Activated CD4-positive, CD25-positive, alpha-beta regulatory T cell treated with anti-CD3 and anti-CD28 coated beads, Interleukin-2, amount 50 U/mL, for 24 hours (primary cell): ENCODE measurements at regions not wholly inside any gene's neighbourhood (a gene's known extent, or its start where the extent isn't known, plus 50 kb on each side); places are given as distances from the start of the nearest gene placed in this dataset.

Experiments used
- ATAC-seq, 2 donors: fragments of 150-1000 bp; cut with Tn5 transposase; one replicate each; pipeline ENCODE4 v1.10.0; 2021; ENCODE audit warnings: mild to moderate bottlenecking in 1 of 2, moderate library complexity in 1 of 2

GRCh38 chr2:173590276-173590861 lies 235.7 kb downstream of the CDCA7 start:
- no peak for ATAC-seq

GRCh38 chr2:173593109-173593508 lies 238.4 kb downstream of the CDCA7 start:
- no peak for ATAC-seq

DNA sequence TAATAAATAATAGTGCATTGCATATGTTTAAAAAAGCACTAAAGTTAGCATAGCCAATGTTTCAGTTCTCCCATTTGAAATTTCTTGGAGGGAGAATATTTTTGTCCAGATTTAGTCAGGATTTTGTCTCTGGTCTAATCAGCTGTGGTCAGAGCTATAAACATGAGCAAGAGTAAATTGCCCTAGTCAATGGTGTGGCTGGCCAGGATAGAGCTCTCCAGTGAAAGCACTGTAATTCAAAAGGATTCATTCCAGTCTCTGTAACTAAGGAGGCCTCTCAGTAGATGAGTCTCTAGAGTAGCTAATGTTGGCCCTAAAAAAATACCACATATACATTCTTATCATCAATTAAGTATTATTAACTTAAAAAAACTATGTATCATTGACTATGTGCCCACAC lies 241.6 kb downstream of the CDCA7 start:
- ATAC-seq, result no peak

DNA sequence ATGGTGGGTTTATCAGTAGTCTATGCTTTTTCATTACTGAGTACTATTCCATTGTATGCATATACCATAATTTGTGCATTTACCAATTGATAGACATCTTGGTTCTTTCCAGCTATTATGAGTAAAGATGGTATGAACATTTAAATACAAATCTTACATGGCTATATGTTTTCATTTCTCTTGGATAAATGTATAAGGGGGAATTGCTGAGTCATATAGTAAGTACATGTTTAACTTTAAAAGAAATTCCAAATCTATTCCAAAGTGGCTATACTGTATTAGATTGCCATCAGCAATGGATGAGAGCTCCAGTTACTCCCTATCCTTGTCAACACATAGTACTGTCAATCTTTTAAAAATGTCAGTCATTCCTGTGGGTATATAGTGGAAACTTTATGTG lies 243.9 kb downstream of the CDCA7 start:
- ATAC-seq, result no peak

DNA sequence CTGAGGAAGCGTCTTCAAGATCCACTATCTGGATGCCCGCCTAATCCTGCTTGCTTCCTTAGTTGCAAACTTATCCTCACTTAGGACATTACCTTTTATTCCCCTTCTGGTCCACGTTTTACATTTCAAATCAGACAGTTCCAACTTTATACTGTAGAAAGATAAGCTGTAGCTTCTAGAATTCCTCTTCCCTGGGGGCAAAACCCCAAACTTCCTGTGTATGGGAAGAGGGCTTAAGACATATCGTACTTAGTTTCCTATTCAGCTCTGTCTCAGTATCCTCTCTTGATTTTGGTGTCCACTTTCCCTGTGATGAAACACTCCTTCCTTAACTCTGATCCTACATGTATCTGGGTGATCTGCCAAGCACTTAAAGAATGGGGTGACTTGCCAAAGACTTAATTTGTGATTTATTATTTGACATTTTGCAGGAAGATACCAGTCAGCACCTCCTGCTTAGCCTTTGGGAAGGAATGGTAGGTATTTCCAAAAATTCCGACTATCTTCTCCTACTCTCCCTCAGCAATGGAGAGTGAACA lies 245.2 kb downstream of the CDCA7 start:
- ATAC-seq, result no peak

- no peak for ATAC-seq
These were observed 247.6 kb downstream of the CDCA7 start for GRCh38 chr2:173602153-173602795.

DNA sequence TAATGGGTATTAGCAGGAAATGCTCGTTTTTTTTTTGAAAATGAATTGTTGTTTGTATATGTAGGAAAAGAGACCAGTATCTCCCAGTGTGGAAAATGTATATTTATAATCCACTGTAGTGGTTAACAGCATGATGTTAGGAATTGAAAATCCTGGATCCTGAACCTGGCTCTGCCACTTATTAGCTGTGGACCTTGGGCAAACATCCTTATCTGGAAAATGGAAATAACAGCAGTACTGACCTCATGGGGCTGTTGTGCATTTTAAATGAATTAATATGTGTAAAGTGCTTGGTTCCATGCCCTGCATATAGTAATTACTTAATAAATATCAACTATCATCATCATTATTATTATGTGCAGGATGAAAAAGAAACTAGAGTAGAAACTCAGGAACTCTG lies 251.3 kb downstream of the CDCA7 start:
- no peak for ATAC-seq

- ATAC-seq, result no peak
These were observed 252.1 kb downstream of the CDCA7 start for GRCh38 chr2:173606619-173607248.

- no peak for ATAC-seq
These were observed 253.1 kb downstream of the CDCA7 start for GRCh38 chr2:173607606-173608311.

- no peak for ATAC-seq
These were observed 256.4 kb downstream of the CDCA7 start for GRCh38 chr2:173611121-173611520.

DNA sequence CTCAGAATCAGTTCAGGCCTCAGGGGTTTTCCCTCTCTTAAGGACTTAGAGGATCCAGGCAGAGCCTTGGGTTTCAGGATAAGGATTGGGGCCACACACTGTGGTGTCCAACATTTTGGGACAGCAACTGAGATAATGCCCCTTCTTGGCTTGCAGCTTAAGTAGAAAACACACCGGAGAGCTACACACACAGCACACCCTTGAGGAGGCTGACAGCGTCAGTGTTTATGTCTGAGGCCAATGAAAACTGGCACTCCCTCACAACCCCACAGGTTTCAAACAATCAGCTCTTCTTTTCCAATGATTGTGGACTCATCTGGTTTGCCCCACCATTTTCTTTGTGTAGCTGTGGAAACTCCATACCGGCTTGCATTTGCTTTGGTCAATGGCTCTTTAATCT lies 257.7 kb downstream of the CDCA7 start:
- no peak for ATAC-seq

GRCh38 chr2:173613386-173613785 lies 258.7 kb downstream of the CDCA7 start:
- ATAC-seq, result no peak

- ATAC-seq, result no peak
These were observed 259.7 kb downstream of the CDCA7 start for GRCh38 chr2:173614265-173614930.

DNA sequence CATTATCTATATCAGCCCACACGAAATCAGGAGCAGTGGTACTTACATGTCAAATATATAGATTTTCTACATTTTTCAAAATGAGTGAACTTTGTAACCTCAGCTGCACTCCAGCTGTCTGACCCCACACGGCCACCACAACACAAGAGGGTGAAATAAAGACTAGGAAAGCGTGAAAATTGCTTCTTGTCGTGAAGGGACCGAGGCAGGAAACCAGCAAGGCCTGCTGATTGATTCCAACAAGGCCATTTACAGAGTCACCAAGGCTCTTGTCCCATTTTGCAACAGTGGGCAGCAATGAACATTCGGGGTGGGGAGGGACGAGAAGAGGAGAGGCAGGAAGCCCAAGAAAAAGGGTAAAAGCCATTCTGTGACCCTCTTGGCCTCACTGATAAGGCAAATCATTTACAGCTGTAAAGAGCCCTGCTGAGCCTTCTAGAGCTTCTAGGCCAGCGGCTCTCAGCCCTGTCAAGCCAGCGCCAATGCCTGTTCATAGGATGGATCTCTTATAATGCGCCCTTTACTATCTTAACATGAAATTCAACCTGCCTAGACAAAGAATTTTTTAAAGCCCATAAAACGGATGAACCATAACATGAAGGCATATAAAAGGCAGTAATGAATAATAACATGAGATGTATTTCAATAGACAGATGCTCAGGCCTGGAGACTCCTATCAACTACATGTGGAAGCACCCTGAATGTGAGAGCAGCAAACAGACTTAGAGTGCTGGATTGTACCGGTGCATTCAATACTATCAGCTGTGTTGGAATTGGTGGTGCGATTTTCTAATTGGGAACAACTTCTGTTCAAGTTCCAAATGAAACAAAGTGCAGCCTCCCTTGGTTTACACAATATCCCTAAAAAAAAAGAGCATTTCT lies 269.0 kb downstream of the CDCA7 start:
- no peak for ATAC-seq

DNA sequence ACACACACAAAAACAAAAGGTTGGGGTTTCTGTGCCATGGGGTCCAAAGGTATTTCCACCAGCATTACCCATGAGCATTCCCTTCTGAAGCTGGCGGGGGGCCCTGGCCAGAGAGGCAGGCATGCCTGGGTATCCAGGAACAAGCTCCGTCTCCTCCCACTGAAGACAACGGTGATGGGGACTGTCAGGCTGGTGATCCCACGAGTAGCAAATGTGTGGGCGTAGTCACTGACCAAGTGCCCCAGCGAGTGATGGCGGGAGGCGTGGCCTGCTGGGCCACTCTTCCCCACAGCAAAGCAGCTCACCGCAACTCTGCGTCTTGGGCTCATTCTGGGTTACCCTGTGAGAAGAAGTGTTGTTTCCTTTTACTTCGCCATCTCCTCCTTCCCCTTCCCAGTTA lies 270.6 kb downstream of the CDCA7 start:
- ATAC-seq, result no peak

DNA sequence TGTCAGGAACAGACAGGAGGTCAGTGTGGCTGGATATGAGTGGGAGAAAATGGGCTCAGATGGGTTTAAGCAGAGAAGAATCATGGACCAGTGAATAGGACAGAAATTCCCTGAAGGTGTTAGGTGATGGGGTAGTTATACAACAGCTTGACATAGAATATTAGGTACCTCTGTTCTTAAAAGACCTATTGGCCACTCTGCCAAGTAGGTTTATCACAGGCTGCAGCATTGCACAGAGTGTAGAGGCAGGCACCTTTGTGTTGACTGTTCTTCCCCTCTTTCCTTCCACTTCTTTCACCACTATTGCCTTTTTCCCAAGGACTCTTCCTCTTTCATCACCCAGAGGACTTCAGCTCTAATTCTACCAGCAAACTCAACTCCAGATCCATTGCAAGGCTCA lies 274.4 kb downstream of the CDCA7 start:
- ATAC-seq, result no peak

DNA sequence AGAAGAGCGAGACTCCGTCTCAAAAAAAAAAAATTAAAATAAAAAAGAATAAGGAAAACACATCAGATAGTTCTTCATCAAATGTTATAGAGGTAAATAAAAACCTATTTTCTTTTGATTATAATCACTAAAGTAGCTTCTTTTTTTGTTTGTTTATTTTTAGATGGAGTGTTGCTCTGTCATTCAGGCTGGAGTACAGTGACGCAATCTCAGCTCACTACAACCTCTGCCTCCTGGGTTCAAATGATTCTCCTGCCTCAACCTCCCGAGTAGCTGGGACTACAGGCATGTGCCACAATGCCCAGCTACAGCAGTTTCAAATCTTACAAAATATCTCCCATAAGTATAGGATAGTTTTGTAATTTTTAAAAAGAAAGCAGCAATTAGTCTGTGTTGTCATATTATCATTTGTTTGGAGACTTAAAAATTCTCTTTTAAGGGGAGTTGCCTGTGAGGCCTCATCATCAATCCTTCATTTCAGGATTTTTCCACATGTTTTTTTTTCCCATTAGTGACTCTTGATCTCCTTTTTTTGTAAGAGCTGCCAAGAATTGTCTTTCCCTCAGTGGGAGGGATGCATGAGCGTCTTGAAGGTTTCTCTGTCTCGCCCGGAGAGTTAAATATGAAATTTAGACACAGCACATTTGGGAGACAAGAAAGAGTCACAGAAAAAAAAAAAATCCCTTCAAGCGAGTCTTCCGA lies 275.9 kb downstream of the CDCA7 start:
- ATAC-seq, result no peak

GRCh38 chr2:173631127-173631460 lies 276.4 kb downstream of the CDCA7 start:
- ATAC-seq, result no peak

- no peak for ATAC-seq
These were observed 289.5 kb downstream of the CDCA7 start for GRCh38 chr2:173644146-173644545.

DNA sequence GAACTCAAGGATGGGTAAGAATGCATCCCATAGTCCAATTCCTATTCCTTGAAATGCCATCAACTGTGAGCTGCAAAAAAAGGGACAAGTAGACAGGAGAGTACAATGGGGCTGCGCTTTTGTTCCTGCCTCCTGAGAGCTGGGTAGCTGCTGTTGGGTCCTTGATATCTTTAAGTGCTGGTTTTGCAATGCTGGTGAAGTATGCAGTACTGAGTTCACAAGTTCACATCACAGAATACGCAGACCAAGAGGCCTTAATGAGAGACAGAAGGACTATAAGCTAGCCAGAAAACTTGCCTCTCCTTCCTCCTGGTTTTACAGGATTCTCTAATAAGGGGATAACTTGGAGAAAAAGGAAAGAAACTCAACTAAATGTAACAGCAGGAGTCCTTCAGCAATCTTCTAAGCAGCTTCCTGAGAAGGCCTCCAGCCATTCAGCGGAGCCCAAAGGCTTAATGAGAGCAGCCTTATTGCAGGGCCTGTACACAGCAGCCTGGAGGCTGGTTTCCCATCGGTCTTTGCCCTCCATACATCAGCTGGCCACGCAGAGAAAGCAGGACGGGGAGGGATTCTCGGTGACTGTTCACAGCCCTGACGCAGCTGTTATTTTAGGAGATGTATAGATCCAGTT lies 293.1 kb downstream of the CDCA7 start:
- ATAC-seq, result no peak

DNA sequence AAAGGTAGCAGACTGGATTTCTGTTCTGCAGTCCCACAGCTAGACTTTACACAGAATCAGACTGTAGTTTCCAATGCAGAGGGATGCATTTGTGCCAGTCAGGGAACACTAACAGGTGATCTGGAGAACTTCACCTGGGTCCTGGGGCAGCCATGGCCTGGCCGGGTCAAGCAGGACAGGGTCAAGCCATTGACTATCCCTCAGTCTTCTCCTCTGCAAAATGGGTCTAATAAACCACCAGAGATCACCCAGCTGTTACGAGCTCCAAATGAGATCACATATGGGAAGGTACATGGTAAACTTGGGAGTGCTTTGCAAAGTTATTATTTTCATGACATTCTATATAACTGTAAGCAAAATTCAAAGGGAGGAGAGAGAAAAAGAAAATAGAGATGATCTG lies 294.1 kb downstream of the CDCA7 start:
- ATAC-seq, result no peak
